ENCODE measurements at regions not wholly inside any gene's neighbourhood (a gene's known extent, or its start where the extent isn't known, plus 50 kb on each side); places are given as distances from the start of the nearest gene placed in this dataset.
"Not testable (repeated sequence)": the region's sequence is repeated elsewhere in the genome, so short reads cannot be mapped to it uniquely, and the experiment has no call there.

DNA sequence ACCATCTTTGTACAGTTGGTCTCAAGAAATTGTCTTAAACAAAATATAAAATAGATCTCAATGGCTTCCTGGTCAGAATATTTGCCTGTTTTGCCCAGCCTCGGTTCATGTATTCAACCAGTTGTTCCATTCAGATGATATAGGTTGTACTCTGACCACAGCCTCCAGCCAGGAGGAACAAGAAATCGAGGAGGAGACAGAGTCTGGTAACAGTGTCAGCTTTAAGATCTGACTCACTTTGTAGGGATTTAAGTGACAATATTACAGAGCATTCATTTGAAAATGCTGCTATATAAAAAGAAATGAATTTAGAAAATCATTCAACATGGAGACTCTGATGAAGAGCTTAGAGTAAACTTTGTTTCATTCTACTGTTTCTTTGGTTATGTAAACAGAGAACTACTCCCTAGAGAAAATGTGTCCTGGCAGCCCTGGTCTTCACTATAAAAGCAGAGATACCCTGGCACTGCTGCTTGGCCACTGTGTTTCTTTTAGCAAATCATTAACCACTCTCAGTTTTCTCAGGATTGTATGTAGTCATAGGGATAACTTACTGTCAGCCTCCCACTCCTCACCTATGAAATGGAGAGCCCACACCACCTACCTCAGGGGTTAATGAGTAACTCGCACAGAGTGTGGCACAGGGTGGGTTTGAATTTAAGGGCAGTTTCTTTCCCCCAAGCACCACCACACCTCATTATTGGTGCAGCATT, 53.5 kb downstream of the PAGE2 start:
- DNase-seq (ENCODE audit: low spot score): no peak
- intact Hi-C loops (cut with DNase I): loop anchor here in 1 of 2 donors (5.0 kb wide), 1 partner anchor 1095 kb away; no protein-coding TSS in a partner anchor

DNA sequence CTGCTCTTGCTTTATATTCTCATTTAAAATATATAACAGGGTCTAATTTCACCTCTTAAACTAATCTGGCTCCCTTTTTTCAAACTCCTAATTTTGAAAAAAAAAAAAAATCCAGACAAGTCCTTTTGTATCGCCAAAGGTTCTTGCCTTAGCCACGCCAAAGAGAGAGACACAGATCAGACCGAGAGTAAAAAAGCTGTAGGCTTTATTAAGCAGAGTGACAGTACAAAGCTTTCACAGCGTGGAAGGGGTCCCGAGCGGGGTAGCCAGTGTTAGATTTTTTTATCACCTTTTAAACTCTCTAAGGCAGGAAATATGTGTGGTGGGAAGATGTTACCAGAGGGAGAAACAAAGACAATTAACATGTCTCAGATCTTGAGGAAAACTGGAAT, 54.1 kb downstream of the PAGE2 start:
- DNase-seq (ENCODE audit: low spot score): no peak
- intact Hi-C loops (cut with DNase I): loop anchor here in 1 of 2 donors (5.0 kb wide), 1 partner anchor 1096 kb away; no protein-coding TSS in a partner anchor

DNA sequence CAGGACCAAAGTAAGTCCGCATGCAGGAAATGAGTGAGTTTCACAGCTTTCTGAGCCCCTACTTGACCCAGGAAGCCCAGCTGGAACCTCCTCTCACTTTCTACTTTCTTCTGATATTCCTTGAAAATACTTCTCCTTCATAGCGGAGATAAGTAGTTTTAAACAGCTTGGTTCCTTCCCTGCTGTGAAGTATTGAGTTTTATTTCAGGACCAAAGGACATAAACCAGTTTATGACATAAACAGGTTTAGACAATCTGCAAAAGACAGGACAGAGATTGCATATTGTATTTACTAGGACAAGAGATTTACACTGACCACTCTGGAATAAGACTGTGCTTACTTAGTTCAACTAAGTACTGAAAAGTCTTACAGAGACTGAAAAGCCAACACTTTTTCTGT, 54.8 kb downstream of the PAGE2 start:
- intact Hi-C loops (cut with DNase I): loop anchor here in 1 of 2 donors (5.0 kb wide), 1 partner anchor 1096 kb away; no protein-coding TSS in a partner anchor
- no peak for DNase-seq (ENCODE audit: low spot score)

DNA sequence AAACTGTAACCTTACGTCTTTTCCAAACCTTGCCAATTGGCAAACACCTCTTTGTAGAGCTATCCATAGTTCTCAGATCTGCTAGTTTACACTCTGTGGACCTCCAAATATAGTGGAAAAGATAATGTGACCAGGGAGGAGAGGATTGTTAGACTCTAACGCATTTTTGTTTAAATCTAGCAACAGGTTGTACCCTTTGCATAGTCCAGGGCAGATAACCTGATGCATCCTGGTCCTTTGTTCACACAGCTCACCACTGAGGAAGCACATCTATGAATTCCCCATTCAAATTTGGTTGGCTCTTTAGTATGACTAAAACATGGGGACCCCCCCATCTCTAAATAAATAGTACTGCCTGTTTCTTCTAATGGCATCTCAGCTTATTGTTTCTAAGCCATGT, 55.9 kb downstream of the PAGE2 start:
- DNase-seq (ENCODE audit: low spot score): no peak
- intact Hi-C loops (cut with DNase I): loop anchor here in 1 of 2 donors (5.0 kb wide), 1 partner anchor 1097 kb away; no protein-coding TSS in a partner anchor

DNA sequence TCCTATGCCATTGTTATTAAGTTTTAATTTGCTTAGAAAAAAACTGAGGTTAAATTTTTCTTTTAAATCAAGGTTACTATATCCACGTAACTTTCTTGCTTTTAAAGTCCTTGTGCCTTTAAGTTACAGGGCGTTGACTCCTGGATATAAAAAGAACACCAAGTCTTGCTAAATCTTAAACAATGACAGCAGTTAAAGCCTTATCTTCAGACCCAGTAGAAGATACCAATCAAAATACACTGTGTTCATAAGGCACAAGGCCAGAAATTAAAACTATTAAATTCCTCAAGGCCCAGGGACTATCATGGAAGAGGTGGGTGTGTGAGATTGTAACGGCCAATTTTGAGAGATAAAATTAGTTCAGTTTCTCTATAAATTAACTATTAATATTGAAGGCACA, 60.4 kb downstream of the PAGE2 start:
- intact Hi-C loops (cut with DNase I): no loop called here
- no peak for DNase-seq (ENCODE audit: low spot score)

DNA sequence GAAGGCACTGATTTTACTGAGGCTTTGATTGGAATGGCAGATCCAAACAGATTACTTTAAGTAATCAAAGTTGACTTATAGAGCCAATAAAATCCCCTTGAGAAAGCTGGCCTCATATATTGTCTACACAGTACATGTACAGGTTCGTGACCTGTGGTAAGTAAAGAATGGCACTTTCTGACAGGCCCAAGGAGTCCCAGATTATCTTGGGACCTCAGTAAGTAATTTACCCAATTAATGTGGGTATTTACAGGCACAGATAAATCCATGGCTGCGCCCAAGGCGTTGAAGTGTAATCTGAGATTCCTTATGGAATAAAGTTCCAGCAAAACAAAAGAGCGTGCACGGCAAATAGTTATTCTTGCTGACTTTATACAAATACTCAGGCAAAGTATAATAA, 62.4 kb downstream of the PAGE2 start:
- DNase-seq (ENCODE audit: low spot score): no peak
- intact Hi-C loops (cut with DNase I): no loop called here

DNA sequence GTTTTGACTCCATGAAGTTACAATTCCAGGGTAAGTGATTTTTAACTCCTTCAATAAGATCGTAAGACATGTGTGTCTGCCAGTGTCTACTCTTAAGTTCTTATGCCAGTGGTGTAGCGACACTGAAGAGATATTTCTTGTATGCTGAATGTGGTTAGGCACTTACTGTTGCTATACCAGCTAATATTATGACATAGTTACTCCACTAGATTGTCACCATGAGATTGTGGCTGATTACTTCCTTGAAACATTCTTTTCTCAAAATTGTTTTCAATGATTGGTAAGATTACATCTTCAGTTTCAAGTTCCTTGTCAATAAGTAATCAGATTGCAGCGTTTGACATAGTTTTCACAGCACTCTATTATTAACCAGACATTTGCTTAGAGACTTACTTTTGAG, 60.6 kb upstream of the PAGE5 start:
- intact Hi-C loops (cut with DNase I): no loop called here
- DNase-seq (ENCODE audit: low spot score): no peak

DNA sequence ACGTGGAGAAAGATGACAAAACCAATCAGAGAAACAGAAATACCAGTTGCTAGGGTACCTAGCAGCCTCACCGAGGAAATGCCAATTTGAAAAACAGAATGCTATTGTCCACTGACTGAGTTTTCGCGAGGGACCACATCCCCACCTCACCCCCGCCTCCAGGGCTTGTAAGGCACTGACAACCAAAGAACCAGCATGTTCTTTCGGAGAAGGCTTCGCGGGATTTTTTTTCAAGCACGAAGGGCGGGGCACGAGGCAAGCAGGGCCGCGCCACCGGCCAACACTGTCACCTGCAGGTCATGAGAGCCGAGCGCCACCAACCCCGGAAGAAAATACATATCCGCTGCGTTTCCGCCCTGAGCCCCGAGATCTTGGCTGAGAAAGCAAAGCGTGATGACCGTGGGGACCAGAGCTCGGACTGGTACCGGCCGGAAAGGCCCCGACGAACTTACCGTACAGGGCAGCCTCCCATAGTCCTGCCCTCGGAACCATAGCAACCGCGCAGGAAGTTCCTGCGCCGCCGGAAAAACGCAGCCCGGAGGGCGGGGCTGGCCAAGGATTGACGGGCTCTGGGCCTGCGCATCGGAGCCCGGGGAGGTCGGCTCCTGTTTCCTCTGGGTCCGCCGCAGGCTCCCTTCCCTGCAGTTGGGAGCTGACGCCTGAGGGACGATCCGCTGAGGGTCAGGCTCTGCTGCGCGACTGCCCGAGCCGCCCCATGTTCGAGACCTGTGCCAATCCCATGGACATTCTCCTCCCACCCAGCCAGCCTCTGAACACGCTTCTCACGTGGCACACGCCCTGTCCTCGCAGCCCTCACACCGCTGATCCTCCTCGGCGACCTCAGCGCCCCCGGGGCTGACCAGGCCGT, 59.2 kb upstream of the PAGE5 start:
- intact Hi-C loops (cut with DNase I): no loop called here
- DNase-seq (ENCODE audit: low spot score): peak; percentile 97

DNA sequence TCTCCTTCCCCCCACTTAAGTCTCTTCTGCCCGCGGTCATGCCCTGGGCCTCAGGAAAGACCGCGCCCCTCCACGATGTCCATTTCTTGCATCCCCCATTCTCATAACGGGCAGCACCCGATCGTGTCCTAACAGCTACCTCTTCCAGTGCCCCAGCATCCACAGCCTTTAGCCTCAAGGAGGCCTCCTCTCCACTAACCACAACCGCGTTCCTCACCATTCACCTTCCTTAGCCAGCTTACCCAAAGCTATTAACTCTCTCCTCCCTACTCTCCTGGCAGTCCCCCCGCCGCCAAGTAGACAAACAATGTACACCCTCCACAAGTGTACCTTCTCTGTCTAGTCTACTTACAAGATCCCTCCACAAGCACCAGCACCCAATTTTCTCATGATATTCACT, 58.6 kb upstream of the PAGE5 start:
- DNase-seq (ENCODE audit: low spot score): no peak
- intact Hi-C loops (cut with DNase I): no loop called here

DNA sequence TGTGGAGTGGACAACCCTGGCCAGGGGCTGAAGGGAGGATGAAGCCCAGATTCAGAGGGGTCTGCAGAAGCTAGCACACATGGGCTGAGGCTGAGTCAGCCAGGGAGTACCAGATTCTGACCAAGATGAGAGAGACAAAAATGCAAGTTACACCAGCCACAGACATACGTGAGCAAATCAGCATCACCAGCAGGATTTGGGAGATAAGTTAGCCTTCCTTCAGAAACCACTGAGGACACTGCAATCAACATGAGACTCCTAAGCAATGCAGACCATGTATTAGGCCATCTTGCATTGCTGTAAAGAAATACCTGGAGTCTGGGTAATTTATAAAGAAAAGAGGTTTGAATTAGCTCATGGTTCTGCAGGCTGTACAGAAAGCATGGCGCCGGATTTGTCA, 57.0 kb upstream of the PAGE5 start:
- DNase-seq (ENCODE audit: low spot score): no peak
- intact Hi-C loops (cut with DNase I): no loop called here

DNA sequence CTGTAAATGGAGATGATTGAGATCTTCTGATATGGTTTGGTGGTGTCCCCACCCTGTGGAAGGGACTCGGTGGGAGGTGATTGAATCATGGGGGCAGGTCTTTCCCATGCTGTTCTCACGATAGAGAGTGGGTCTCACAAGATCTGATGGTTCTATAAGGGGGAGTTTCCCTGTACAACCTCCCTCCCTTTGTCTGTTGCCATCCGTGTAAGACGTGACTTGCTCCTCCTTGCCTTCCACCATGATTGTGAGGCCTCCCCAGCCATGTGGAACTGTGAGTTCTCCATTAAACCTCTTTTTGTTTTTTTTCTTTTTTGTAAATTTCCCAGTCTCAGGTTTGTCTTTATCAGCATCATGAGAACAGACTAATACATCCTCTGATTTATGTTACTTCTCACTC, 55.1 kb upstream of the PAGE5 start:
- intact Hi-C loops (cut with DNase I); DNase-seq (ENCODE audit: low spot score): not testable (repeated sequence)

DNA sequence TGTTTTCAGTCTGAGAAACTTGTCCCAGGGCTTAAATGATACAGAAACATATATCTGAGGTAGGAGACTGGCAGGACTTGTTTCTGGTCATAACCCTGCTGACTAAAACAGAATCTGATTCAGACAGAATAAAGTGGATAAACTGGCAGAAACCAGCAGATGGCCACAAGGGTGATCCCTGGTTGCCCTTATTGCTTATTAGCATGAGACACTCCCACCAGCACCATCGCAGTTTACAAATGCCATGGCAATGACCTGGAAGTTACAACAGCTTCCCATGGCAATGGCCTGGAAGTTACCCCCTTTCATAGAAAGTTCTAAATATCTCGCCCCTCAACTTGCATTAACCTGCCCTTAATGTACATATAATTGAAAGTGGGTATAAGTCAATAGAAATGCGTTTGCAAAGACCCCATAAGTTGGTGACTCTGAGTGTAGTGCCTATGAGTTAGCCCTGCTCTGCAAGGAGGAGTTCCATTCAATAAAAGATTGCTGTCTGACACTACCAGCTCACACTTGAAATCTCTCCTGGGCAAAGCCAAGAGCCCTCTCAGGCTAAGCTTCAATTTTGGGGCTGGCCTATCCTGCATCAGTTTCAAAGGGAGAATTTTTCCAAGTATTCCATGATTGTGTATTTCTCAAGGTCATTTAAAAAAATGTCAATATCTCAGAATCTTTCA, 52.9 kb upstream of the PAGE5 start:
- intact Hi-C loops (cut with DNase I): no loop called here
- DNase-seq (ENCODE audit: low spot score): no peak

DNA sequence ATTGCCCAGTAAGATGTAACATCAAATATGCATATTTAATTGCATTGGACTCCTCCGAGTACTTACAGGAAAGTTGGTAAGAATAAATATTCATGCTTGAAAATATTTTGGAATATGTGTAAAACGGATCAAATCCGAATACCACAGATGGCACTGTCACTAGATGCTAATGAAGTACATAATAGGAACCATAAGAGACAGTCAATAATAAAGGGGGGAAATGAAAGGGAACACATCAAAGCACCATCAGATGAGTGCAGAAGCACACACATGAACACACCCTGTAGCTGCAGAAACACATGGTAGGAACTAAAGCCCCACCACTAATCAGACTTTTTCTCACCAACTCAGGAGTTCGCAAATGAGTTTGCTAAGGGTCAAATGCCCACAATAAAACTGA, 52.2 kb upstream of the PAGE5 start:
- intact Hi-C loops (cut with DNase I): no loop called here

DNA sequence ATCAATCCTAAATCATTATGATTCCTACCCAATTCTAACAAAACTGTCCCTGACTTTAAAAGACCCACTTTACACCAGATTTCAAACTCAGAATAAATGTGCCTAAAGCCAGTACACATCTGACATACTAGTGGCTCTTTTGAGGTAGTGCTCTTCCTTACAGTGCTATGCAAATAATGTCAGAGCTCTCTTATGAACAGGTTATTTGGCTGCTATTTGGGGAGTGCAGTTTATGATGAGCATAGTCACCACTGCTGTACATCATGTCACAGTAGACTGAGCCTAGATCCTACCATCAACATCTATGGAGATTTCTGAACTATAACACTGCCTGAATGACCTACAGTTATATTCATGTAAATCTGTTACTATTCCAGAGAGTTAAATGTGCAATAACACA, 50.4 kb upstream of the PAGE5 start:
- no peak for DNase-seq (ENCODE audit: low spot score)
- intact Hi-C loops (cut with DNase I): no loop called here

More for the DNA sequence above, 52.2 kb upstream of the PAGE5 start:
- no peak for DNase-seq (ENCODE audit: low spot score)

Measured in posterior vena cava (tissue), 2 donors.